IMR-90 (cell line): ENCODE measurements at regions not wholly inside any gene's neighbourhood (a gene's known extent, or its start where the extent isn't known, plus 50 kb on each side); places are given as distances from the start of the nearest gene placed in this dataset.

Source experiments
- BHLHE40 ChIP-seq: fragments of 150-350 bp; IDR thresholded peaks from 2 replicates; pipeline ENCODE4 v1.6.1; 2016; ENCODE audit warnings: mild to moderate bottlenecking, low read depth, low read length
- MAZ ChIP-seq: IDR thresholded peaks from 2 replicates; pipeline ENCODE4 v1.6.1; 2012; ENCODE audit warnings: low read depth, mild to moderate bottlenecking, low read length, improper control_type of control experiment, moderate library complexity, borderline replicate concordance
- POLR2A ChIP-seq: IDR thresholded peaks from 2 replicates; pipeline ENCODE4 v1.6.1; 2012; ENCODE audit warnings: mild to moderate bottlenecking, low read depth, low read length
- RAD21 ChIP-seq: IDR thresholded peaks from 2 replicates; pipeline ENCODE4 v1.6.1; 2012; ENCODE audit warnings: low read length, improper control_type of control experiment
- TF ChIP-seq, protein P1 (sequence below): conservative IDR thresholded peaks from 2 replicates; pipeline ENCODE4 v1.5.1; 2012; ENCODE audit warnings: mild to moderate bottlenecking, low read depth, low read length, improper control_type of control experiment

DNA sequence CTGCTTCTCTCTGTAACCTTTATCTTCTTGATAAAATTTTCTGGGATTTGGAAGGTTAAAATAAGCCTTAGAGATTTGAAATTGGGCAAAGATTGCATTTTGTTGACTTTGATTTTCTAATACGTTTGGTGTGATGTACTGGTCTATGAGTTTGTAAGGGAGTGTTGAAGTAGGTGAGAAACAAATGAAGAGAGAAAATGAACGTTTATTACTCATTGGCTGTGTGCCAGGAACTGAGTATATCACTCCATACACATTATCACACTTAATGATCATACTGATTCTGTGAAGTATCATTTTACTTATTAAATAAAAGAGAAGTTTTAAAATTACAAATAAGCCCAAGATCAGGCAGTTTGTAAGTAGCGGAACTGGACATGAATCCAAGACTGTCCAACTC is 795.1 kb upstream of the ZEB2 start:
- TF ChIP-seq POLR2A: no peak
- TF ChIP-seq, protein P1, sequence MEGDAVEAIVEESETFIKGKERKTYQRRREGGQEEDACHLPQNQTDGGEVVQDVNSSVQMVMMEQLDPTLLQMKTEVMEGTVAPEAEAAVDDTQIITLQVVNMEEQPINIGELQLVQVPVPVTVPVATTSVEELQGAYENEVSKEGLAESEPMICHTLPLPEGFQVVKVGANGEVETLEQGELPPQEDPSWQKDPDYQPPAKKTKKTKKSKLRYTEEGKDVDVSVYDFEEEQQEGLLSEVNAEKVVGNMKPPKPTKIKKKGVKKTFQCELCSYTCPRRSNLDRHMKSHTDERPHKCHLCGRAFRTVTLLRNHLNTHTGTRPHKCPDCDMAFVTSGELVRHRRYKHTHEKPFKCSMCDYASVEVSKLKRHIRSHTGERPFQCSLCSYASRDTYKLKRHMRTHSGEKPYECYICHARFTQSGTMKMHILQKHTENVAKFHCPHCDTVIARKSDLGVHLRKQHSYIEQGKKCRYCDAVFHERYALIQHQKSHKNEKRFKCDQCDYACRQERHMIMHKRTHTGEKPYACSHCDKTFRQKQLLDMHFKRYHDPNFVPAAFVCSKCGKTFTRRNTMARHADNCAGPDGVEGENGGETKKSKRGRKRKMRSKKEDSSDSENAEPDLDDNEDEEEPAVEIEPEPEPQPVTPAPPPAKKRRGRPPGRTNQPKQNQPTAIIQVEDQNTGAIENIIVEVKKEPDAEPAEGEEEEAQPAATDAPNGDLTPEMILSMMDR: no peak
- TF ChIP-seq RAD21: no peak
- TF ChIP-seq BHLHE40: no peak
- no peak for TF ChIP-seq MAZ
